ENCODE measurements at regions not wholly inside any gene's neighbourhood (a gene's known extent, or its start where the extent isn't known, plus 50 kb on each side); places are given as distances from the start of the nearest gene placed in this dataset.

DNA sequence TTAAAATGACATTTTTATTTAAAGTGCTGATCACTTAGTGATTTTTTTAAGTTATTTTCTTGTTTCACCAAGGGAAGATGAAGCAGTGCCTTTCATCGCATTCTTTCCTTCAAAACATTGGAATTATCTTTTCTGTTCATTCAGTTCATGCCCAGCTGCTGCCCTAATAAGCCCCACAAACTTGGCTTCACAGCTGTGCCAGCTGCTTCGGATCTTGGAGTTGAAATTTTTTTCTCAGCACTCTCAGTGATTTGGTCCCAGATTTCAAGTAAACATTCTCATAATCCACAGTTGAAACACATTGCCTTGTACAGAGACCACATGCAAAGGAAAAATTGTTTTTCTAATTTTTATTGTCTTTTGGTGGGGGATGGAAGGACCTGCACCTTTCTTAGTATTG is 353.3 kb upstream of the LRP1B start:
- TF ChIP-seq CTCF (IDR thresholded peaks at IDR 0.05; ENCODE audit: unreplicated experiment): no peak
- ChIA-PET POLR2A (no interaction called here), CTCF (no interaction called here)
- no peak for DNase-seq (ENCODE audit: unreplicated experiment)
- no TSS peak for BruUV-seq (replicated peaks)
- intact Hi-C loops (cut with micrococcal nuclease): no loop called here
- no peak overlapping the region for H3K4me3 Mint-ChIP-seq (ENCODE audit: unreplicated experiment)
- H3K9me3 Mint-ChIP-seq (ENCODE audit: unreplicated experiment): no peaks in the 10 kb centered on the region
- no peaks in the 10 kb centered on the region for H3K4me1 Mint-ChIP-seq (ENCODE audit: insufficient read depth, unreplicated experiment)
- no peaks in the 10 kb centered on the region for H3K36me3 Mint-ChIP-seq (ENCODE audit: insufficient read depth, unreplicated experiment)
- no peak overlapping the region for H3K27ac Mint-ChIP-seq (ENCODE audit: low read depth, unreplicated experiment)
- peaks cover 42% of the 10 kb centered on the region for H3K27me3 Mint-ChIP-seq (ENCODE audit: insufficient read depth, unreplicated experiment)

GRCh38 chr2:142483653-142484052 is 352.8 kb upstream of the LRP1B start:
- no peak overlapping the region for H3K27ac Mint-ChIP-seq (ENCODE audit: low read depth, unreplicated experiment)
- H3K9me3 Mint-ChIP-seq (ENCODE audit: unreplicated experiment): no peaks in the 10 kb centered on the region
- no peaks in the 10 kb centered on the region for H3K4me1 Mint-ChIP-seq (ENCODE audit: insufficient read depth, unreplicated experiment)
- H3K4me3 Mint-ChIP-seq (ENCODE audit: unreplicated experiment): no peak overlapping the region
- no peaks in the 10 kb centered on the region for H3K36me3 Mint-ChIP-seq (ENCODE audit: insufficient read depth, unreplicated experiment)
- ChIA-PET CTCF (no interaction called here), POLR2A (no interaction called here)
- no TSS peak for BruUV-seq (replicated peaks)
- TF ChIP-seq CTCF (IDR thresholded peaks at IDR 0.05; ENCODE audit: unreplicated experiment): no peak
- peaks cover 46% of the 10 kb centered on the region for H3K27me3 Mint-ChIP-seq (ENCODE audit: insufficient read depth, unreplicated experiment)
- intact Hi-C loops (cut with micrococcal nuclease): no loop called here
- no peak for DNase-seq (ENCODE audit: unreplicated experiment)

- Mint-ChIP-seq H3K9me3 (ENCODE audit: unreplicated experiment) (no peaks in the 10 kb centered on the region), H3K27me3 (ENCODE audit: insufficient read depth, unreplicated experiment) (peaks cover 67% of the 10 kb centered on the region), H3K4me1 (ENCODE audit: insufficient read depth, unreplicated experiment) (no peaks in the 10 kb centered on the region), H3K36me3 (ENCODE audit: insufficient read depth, unreplicated experiment) (no peaks in the 10 kb centered on the region), H3K4me3 (ENCODE audit: unreplicated experiment) (no peak overlapping the region), H3K27ac (ENCODE audit: low read depth, unreplicated experiment) (no peak overlapping the region)
- TF ChIP-seq CTCF (IDR thresholded peaks at IDR 0.05; ENCODE audit: unreplicated experiment): no peak
- ChIA-PET CTCF (no interaction called here), POLR2A (no interaction called here)
- intact Hi-C loops (cut with micrococcal nuclease): no loop called here
- no TSS peak for BruUV-seq (replicated peaks)
- DNase-seq (ENCODE audit: unreplicated experiment): no peak
Measured at GRCh38 chr2:142478206-142478605, 347.4 kb upstream of the LRP1B start.

DNA sequence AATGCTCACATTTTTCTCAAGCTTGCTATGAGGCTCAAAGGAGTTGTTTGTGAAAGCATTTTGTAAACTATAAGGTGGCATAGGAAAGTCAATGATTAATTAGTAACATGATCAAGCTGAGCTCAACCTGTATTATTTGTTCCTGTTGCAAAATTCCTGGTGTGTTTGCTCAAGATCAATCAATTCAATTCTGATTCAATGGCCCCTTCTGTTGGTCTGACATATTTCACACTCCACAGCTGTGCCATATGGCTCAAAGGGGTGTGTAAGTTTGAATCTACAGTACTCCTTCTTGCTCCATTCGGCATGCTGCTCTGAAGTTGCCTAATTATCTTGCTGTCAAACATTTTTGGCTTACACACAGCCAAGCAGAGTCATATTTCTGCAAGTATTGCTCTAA is 341.6 kb upstream of the LRP1B start:
- no peaks in the 10 kb centered on the region for H3K36me3 Mint-ChIP-seq (ENCODE audit: insufficient read depth, unreplicated experiment)
- intact Hi-C loops (cut with micrococcal nuclease): no loop called here
- no peak for DNase-seq (ENCODE audit: unreplicated experiment)
- BruUV-seq (replicated peaks): no TSS peak
- H3K27ac Mint-ChIP-seq (ENCODE audit: low read depth, unreplicated experiment): no peak overlapping the region
- H3K4me1 Mint-ChIP-seq (ENCODE audit: insufficient read depth, unreplicated experiment): no peaks in the 10 kb centered on the region
- CTCF ChIA-PET: interaction anchor here (0.5 kb wide), 1 partner anchor 395 kb away, joined by 4 read pairs; no protein-coding TSS in a partner anchor
- POLR2A ChIA-PET: no interaction called here
- peaks cover 76% of the 10 kb centered on the region for H3K27me3 Mint-ChIP-seq (ENCODE audit: insufficient read depth, unreplicated experiment)
- H3K4me3 Mint-ChIP-seq (ENCODE audit: unreplicated experiment): no peak overlapping the region
- no peak for TF ChIP-seq CTCF (IDR thresholded peaks at IDR 0.05; ENCODE audit: unreplicated experiment)
- H3K9me3 Mint-ChIP-seq (ENCODE audit: unreplicated experiment): no peaks in the 10 kb centered on the region

All from MCF 10A (cell line).